Activated T-helper 1 cell treated with Interleukin-2 at 50 U/mL for 16 hours (primary cell): ENCODE measurements at regions not wholly inside any gene's neighbourhood (a gene's known extent, or its start where the extent isn't known, plus 50 kb on each side); places are given as distances from the start of the nearest gene placed in this dataset.
"Not testable (repeated sequence)": the region's sequence is repeated elsewhere in the genome, so short reads cannot be mapped to it uniquely, and the experiment has no call there.

Source experiments
- DNase-seq: peaks from one replicate; pipeline ENCODE4 v3.0.0-alpha.2; 2020; ENCODE audit warnings: low read depth

DNA sequence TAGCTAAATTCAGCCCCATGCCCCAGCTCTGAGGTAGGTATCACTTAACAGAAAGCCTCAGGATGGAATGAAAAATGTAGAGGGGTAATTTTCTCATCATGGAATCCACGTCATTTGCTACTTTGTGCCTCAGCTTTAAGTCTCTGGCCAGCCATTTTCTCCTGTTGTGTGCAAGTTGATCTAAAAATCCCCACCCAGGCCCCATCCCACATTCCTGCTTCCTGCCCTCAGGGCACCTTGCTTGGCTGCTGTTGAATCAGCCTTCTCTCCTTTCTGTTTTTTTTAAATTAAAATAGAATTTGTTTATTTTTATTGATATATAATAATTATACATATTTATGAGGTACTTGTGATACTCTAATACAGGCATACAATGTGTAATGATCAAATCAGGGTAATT is 179.9 kb upstream of the TSHZ3 start:
- DNase-seq = no peak

DNA sequence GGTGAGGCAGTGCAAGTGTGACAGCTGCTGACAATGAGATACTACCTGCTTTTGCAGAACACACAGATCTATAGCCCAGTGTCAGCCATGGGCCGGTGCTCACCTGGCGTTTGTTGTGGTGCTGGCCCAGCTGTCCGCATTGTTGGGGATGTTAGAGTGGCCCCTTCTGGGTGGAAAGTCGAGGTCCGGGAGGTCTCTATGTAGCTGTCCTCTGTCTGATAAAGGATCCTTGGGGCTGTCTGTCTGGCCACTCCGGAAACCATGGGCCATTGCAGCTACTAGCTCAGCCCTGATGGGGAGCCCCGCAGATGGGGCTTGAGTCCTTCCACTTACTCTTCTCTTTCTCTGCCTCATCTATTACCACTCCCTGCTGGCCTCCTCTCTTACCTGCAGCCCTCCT is 181.5 kb upstream of the TSHZ3 start:
- no peak for DNase-seq

DNA sequence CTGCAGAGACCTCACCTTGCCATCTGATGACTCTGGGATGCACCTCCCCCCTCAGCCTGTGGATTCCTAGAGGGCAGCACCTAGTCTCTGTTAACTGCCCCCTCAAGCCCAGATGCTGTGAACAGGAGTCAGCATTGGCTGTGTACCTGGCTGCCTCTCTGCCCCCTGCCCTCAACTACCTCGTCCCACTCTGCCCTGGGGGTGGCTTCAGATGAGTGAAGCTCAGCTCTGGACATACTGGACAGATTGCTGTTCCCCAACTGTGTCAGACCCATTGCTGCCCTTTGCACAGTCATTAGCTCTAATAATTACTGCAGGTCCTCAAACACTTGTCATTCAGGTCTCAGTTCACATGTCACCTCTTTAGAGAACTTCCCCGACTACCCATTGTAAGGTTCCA is 182.1 kb upstream of the TSHZ3 start:
- no peak for DNase-seq

DNA sequence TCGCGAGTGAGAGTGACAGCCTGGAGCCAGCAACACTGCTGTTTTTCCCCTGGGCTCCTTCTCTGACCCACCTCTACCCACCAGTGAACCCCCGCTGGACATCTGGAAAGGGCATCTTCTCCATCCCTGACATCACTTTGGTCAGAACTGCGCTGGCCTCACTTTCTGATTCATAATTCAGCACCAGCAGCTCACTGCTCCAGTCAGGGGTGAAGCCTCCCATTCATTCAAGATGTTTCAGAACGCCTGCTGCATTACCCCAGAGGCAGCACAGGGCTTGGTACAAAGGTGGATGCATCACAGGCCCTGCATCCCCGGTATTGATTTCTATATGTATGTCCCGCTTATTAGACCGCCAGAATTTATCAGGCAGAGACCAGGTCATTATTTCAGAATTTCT is 182.8 kb upstream of the TSHZ3 start:
- no peak for DNase-seq

GRCh38 chr19:31533114-31533513 is 183.9 kb upstream of the TSHZ3 start:
- DNase-seq = no peak

GRCh38 chr19:31534231-31534630 is 185.0 kb upstream of the TSHZ3 start:
- DNase-seq = no peak

DNA sequence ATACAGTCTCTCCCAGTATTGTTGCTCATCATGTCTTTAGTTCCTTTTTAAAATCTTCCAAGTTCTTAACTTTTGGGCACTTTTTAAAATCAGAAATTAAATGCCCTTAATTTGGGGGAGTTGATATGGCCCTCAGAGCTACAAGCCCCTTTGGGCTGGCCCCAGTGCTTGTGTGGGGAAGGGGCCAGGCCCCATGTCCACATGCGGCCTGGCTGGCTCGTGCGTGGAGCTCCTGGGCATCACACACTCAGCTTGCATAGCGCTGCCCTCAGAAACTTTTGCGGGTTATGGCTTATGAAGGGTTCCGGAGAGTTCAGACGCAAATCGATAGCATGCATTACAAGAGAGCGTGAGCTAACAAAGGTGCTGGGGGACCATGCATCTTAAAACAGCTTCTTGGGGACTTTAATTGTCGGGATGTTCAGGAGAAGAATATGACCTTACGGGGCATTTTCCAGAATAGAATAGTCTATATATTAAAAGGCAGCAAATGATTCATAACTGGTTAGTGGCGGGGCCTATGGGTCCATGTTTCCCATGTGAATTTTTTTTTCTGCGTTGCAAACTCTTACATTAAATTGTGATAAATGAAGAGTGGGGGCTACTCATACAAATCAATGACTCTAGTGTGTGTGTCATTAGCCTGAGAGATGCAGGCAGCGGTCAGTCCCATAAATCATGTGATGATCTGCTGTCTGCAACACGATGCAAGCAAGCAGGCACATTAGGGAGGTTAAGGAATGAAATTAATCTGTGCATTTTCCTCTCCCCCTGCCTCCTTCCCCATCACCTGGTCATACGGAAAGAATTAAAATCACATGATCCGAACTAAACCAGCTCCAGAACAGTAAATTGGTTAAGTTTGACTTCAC is 185.8 kb upstream of the TSHZ3 start:
- no peak for DNase-seq

DNA sequence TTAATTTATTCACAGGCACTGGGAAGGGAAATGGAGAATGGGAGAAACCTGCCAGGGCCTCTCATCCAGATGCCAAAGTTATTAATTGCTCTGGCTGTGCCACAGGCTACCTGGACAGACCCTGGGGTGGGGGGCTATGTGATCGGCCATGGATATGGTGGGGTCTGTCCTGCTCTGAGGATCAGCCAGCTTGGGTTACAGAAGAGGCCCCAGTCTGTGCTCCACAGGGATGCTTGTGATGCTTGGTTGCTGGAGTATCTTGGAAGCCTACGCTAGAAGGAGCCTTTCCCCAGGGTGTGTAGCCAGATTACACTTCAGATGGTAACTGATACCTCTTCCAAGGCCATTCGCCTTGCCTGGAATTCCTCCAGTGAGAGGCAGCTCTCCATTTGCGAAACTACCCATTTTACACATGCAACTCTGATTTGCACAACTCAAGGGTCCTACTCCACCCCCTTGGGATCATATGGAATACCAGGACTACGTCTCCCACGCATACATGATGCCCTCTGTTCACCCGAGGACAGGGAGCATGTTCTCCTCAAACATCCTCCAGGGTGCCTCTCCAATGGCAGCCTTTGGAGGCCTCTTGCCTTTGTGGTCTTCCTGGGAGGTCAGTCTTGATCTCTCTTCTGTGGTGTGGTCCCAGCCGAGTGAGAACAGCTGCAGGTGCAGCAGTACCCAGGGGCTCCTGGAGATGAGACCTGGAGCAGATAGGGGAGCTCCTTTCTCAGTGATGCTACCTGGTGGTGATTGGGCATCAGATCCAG is 186.6 kb upstream of the TSHZ3 start:
- DNase-seq = no peak

DNA sequence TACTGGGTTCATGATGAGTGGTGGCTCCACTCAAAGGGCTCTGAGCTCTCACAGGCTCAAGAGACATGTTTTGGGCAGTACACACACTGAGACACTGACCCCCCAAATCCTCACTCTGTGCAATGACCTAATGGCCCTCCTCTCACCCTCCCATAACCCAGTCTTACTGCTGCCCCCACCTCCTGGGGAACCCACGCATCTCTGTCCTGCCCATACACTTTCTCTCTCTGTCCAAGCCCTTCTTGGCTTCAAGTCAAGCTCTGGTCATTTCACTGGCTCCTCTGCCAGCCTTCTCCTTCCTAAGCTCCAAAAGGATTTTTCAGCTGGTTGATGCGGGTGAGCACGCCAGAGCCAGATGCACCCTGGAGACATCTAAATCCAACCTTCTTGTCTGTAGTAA is 187.9 kb upstream of the TSHZ3 start:
- DNase-seq = no peak

- not testable (repeated sequence) for DNase-seq
Observed at GRCh38 chr19:31537902-31538301, 188.7 kb upstream of the TSHZ3 start.

- no peak for DNase-seq
Observed at GRCh38 chr19:31538879-31539278, 189.6 kb upstream of the TSHZ3 start.

- DNase-seq = no peak
Observed at GRCh38 chr19:31539386-31539785, 190.2 kb upstream of the TSHZ3 start.

GRCh38 chr19:31541396-31541795 is 192.2 kb upstream of the TSHZ3 start:
- no peak for DNase-seq

- DNase-seq = no peak
Observed at GRCh38 chr19:31543456-31543855, 194.2 kb upstream of the TSHZ3 start.

- no peak for DNase-seq
Observed at GRCh38 chr19:31545777-31546176, 196.5 kb upstream of the TSHZ3 start.

DNA sequence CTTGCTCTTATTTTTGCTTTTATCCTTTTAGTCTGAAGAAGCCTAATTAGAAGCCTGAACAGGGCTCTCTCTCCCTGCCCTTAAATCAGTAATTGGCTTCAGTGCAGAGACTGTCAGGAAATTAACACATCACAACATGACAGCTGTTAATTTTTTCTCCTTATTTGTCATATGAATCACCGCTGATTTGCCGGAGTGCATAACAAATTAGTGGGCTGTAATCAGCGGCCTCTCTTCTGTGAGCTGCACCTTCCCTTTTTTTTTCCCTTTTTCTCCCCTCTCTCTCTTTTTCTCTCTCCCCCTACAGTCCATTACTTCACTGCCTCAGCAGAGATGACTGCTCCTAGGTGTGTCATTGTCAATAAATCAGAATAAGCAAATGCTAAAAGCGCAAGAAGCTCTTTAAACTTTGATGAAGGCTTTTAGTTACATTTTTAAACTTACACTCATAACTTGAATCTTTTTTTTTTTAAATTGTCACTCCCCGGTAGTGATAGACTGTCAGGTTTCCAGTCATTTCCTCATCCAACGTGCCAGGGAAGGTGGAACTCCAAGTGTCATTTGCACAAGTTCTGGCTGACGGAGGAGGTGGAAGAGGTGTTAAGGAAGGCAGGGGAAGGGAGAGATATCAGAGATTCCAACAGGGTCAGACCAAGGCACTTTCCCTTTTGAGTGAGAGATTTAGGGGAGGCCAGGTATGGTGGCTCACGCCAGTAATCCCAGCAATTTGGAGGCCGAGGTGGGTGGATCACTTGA is 197.1 kb upstream of the TSHZ3 start:
- DNase-seq = no peak

DNA sequence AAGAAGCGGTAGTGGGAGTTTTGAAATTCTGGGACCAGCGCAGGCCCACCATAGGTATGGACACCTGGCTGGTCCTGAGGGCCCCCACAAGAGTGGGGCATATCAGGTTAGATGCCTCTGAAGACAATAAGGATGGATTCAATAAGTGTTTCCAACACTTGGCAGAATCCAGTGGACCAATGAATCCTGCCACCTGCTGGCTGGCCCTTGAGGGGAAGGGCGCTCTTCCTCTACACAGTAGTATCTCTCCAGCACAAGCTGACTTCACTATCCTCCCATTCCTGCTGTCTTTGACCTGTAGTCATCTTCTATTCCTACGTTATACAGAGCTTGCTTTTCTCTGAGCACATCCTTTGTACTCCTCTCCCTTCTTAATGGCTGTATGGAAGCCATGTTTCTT is 199.7 kb upstream of the TSHZ3 start:
- DNase-seq = no peak

DNA sequence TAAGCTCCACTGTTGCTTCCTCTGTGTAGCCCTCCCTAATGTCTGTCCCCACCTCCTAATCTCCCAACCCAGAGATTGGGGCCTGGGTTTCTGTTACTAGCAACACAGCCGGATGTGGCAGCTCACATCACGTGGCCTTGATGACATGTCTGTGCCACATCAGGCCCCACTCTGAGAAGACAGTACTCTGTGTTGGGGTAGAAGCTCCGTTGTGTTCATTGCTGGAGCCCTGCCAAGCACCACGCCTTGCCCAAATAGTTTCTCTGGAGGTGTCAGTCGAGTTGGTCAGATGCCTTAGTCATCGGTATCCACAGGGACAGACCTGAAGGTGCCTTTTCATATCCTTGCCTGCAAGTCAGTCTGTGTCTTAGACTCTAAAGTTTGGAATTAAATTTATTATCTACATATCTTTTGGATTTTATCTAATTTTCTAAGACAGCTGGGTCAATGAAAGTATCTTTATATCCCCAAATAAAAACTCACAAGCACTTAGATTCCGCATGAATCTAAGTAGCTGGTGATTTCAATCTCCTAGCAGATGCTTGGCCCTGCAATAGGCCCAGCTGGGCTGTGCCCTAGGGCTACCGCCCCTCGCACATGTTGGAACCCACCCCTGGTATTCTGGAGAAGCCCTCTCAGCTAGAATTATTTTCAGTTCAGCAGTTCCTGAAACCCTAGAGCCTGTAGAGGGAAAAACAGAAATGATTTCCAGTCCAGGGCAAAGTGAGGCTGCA is 204.0 kb upstream of the TSHZ3 start:
- no peak for DNase-seq

GRCh38 chr19:31553846-31554215 is 204.6 kb upstream of the TSHZ3 start:
- DNase-seq = no peak

DNA sequence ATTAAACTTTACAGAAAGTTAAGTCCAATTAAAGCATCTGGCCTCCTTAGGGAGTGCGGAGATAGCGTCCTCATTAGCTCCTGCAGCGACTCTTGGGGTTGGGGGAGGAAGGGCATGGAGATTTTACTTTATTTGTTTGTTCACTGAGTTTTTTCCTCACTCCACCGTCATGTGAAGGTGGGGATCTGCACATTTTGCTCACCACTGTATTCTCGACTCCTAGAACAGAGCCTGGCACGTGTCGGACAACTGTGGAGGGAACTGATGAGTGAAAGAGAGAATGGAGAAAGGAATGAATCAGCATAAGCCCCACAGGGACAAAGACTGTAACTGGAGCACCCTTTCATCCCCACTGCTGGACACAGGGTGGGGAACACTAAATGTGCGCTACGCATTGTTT is 205.1 kb upstream of the TSHZ3 start:
- DNase-seq = no peak

DNA sequence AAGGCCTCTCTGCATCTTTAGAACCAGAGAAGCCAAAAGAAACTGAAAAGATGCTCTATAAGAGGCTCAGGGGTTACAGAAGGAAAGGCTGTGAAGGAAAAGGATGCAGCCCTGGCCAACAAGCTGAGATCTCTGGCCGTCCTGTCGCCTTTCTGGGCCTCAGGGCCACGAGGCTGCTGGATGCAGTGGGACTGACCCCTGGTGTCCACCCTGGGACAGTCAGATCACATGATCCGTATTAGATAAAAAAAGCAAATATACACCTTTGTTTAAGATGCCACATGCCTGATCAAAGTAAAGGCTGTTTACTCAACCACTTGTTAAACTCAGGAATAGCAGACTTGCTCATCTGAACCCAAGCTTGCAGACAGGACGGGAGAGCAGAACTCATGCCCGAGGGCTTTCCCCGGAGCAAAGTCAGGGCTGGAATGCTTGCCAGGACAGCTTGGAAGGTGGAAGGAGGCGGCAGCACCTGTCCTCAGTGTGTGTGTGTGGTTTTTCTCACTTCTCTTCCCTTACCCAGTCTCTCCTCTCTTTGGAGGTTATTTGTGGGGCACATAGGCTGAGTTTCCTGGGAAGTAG is 206.5 kb upstream of the TSHZ3 start:
- DNase-seq = no peak

DNA sequence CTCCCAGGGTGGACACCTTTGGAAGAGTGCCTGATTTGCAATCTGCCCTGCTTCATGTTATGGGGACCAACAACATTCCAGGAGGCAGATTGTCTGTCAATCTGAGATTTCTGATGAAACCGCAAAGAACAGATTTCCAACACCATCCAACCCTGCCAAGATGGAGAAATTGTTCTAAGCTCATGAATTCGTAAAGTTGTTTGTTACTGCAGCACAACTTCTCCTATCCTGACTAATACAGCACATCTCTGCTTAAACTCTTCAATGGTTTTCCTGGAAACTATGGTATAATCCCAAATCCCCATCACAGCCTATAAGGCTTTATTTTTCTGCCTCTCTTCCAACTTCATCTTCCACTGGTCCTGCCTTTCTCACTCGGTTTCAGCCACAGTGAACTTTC is 210.3 kb upstream of the TSHZ3 start:
- DNase-seq = no peak
